PC-3 (cell line): ENCODE measurements at regions not wholly inside any gene's neighbourhood (a gene's known extent, or its start where the extent isn't known, plus 50 kb on each side); places are given as distances from the start of the nearest gene placed in this dataset.

Source experiments
- ATAC-seq: fragments of 200-7000 bp; cut with Tn5 transposase; 2 replicates; pipeline ENCODE4 v1.9.1; 2020; ENCODE audit warnings: mild to moderate bottlenecking, moderate library complexity
- BruUV-seq: library from RNA; stranded (reverse); fragments of 400-500 nt; replicated peaks from 2 replicates; lab custom pipeline; 2021; lab: Mats Ljungman, UMichigan
- CTCF ChIA-PET: fragments of 300-600 bp; sonication (Branson Sonifier 250); formaldehyde crosslinking; loops from one replicate; lab custom pipeline; 2022; ENCODE audit warnings: antibody characterized with exemption; lab: Charles Lee
- POLR2A ChIA-PET: fragments of 300-600 bp; sonication (Branson Sonifier 250); formaldehyde crosslinking; loops from one replicate; lab custom pipeline; 2022; ENCODE audit warnings: antibody characterized with exemption; ENCODE audit not compliant: unreplicated experiment; lab: Charles Lee
- DNase-seq: peaks from one replicate; pipeline ENCODE4 v3.0.0-alpha.2; 2015
- H2AFZ ChIP-seq: fragments of 300-600 bp; sonication (generic); 2 replicates; pipeline ENCODE4 v1.6.0; 2016; ENCODE audit warnings: antibody characterized with exemption, low read length
- H3F3A ChIP-seq: fragments of 300-600 bp; sonication (generic); one replicate; pipeline ENCODE4 v1.6.0; 2017; ENCODE audit warnings: antibody characterized with exemption, low read length, control low read depth, mild to moderate bottlenecking; ENCODE audit not compliant: unreplicated experiment
- H3K27ac ChIP-seq: fragments of 300-600 bp; sonication (generic); 2 replicates; pipeline ENCODE4 v1.5.1; 2016; ENCODE audit warnings: mild to moderate bottlenecking, low read length
- H3K27me3 ChIP-seq: fragments of 300-600 bp; sonication (generic); 2 replicates; pipeline ENCODE4 v1.6.1; 2016; ENCODE audit warnings: low read length, mixed read lengths
- H3K36me3 ChIP-seq: fragments of 300-600 bp; sonication (generic); 2 replicates; pipeline ENCODE4 v1.6.1; 2016; ENCODE audit warnings: low read depth, mixed run types, low read length, mixed read lengths
- H3K4me1 ChIP-seq: fragments of 300-600 bp; sonication (generic); 2 replicates; pipeline ENCODE4 v1.5.1; 2016; ENCODE audit warnings: low read length; ENCODE audit not compliant: insufficient read depth
- H3K4me2 ChIP-seq: fragments of 300-600 bp; sonication (generic); 2 replicates; pipeline ENCODE4 v1.6.0; 2016; ENCODE audit warnings: low read length
- H3K4me3 ChIP-seq: fragments of 300-600 bp; sonication (generic); 2 replicates; pipeline ENCODE4 v1.5.1; 2016; ENCODE audit warnings: mild to moderate bottlenecking, low read length, mixed read lengths
- H3K79me2 ChIP-seq: fragments of 300-600 bp; sonication (generic); 2 replicates; pipeline ENCODE4 v1.6.1; 2017; ENCODE audit warnings: low read length, mixed read lengths
- H3K9ac ChIP-seq: fragments of 300-600 bp; sonication (generic); 2 replicates; pipeline ENCODE4 v1.6.0; 2016; ENCODE audit warnings: mild to moderate bottlenecking, low read length
- H3K9me2 ChIP-seq: fragments of 300-600 bp; sonication (generic); replicated peaks from 2 replicates; pipeline ENCODE4 v1.6.1; 2016; ENCODE audit warnings: mixed run types, low read length, mixed read lengths
- H3K9me3 ChIP-seq: fragments of 300-600 bp; sonication (generic); 2 replicates; pipeline ENCODE4 v1.6.1; 2016; ENCODE audit warnings: low read length, mixed read lengths
- H4K20me1 ChIP-seq: fragments of 300-600 bp; sonication (generic); 2 replicates; pipeline ENCODE4 v1.6.1; 2016; ENCODE audit warnings: low read length, mixed read lengths
- EZH2 ChIP-seq: fragments of 300-600 bp; sonication (generic); IDR thresholded peaks from one replicate; pipeline ENCODE4 v1.6.1; 2017; ENCODE audit warnings: antibody characterized with exemption, mild to moderate bottlenecking, low read length; ENCODE audit not compliant: unreplicated experiment
- EZH2phosphoT487 ChIP-seq: fragments of 300-600 bp; sonication (generic); IDR thresholded peaks from 2 replicates; pipeline ENCODE4 v1.6.1; 2018; ENCODE audit warnings: mild to moderate bottlenecking, antibody characterized with exemption, low read length, borderline replicate concordance
- intact Hi-C: fragments of 100-400 bp; cut with micrococcal nuclease; formaldehyde crosslinking; loops from 2 replicates; pipeline ENCODE4 v1.9.0; 2023
- TF ChIP-seq, protein P1 (sequence below): fragments of 300-600 bp; sonication (generic); conservative IDR thresholded peaks from 2 replicates; pipeline ENCODE4 v1.5.1; 2017; ENCODE audit warnings: antibody characterized with exemption, low read depth, mild to moderate bottlenecking, low read length

DNA sequence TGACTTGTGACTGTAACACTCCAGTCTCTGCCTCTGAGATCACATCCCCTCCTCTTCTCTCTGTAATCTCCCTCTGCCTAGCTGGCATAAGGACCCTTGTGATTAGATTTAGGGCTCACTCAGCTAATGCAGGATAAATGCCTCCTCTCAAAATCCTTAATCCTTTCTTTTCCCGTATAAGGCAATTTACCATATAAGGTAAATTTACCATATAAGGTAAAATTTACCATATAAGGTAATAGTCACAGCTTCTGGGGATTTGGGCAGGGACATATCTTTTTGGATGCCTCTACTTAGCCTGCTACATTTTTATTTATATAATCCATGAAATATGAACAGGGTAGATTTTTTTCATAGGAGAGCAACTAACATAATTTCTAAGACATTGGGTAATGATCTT, 318.0 kb upstream of the PUM3 start:
- Histone ChIP-seq H3K9ac (no peak overlapping the region), H3K27me3 (peaks cover 21% of the 10 kb centered on the region), H4K20me1 (no peaks in the 10 kb centered on the region), H3K4me1 (no peaks in the 10 kb centered on the region), H3K4me2 (no peak overlapping the region), H3K79me2 (no peaks in the 10 kb centered on the region), H3F3A (no peaks in the 10 kb centered on the region), H3K27ac (no peak overlapping the region), H3K4me3 (no peak overlapping the region), H2AFZ (no peak overlapping the region), H3K9me2 (no peaks in the 10 kb centered on the region), H3K36me3 (no peaks in the 10 kb centered on the region), H3K9me3 (no peaks in the 10 kb centered on the region)
- intact Hi-C loops, result no loop called here
- no peak for ATAC-seq
- BruUV-seq, result no TSS peak
- ChIA-PET CTCF (no interaction called here), POLR2A (no interaction called here)
- TF ChIP-seq EZH2phosphoT487 (no peak), EZH2 (no peak)
- DNase-seq, result no peak

DNA sequence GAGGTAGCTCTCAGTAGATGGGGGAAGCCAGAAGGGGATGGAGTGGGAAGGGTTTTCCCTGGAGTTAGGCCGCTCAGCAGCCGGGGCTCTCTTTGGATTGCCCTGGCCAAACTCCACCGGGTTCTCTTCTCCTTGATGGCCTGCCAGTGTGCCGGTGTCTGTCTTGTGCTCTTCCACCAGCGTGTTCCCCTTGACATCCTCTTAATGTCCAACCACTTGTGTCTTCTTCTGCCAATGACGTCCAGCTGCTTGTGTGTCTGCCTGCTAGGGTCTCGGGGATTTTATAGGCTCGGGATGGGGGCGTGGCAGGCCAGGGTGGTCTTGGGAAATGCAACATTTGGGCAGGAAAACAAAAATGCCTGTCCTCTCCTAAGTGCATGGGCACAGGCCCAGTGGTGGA, 313.1 kb upstream of the PUM3 start:
- Histone ChIP-seq H3K27me3 (peaks cover 16% of the 10 kb centered on the region; the same call in 1 of the 2 replicates), H2AFZ (no peak overlapping the region), H3K4me1 (no peaks in the 10 kb centered on the region), H3K4me3 (no peak overlapping the region), H3K4me2 (no peak overlapping the region), H3K9ac (no peak overlapping the region), H3K9me2 (no peaks in the 10 kb centered on the region), H3K79me2 (no peaks in the 10 kb centered on the region), H3F3A (no peaks in the 10 kb centered on the region), H3K27ac (no peak overlapping the region), H3K36me3 (no peaks in the 10 kb centered on the region), H3K9me3 (no peaks in the 10 kb centered on the region), H4K20me1 (no peaks in the 10 kb centered on the region)
- intact Hi-C loops, result no loop called here
- ATAC-seq, result no peak
- BruUV-seq, result no TSS peak
- CTCF ChIA-PET, result no interaction called here
- POLR2A ChIA-PET, result no interaction called here
- no peak for DNase-seq
- TF ChIP-seq EZH2 (no peak), EZH2phosphoT487 (no peak)
- TF ChIP-seq, protein P1, sequence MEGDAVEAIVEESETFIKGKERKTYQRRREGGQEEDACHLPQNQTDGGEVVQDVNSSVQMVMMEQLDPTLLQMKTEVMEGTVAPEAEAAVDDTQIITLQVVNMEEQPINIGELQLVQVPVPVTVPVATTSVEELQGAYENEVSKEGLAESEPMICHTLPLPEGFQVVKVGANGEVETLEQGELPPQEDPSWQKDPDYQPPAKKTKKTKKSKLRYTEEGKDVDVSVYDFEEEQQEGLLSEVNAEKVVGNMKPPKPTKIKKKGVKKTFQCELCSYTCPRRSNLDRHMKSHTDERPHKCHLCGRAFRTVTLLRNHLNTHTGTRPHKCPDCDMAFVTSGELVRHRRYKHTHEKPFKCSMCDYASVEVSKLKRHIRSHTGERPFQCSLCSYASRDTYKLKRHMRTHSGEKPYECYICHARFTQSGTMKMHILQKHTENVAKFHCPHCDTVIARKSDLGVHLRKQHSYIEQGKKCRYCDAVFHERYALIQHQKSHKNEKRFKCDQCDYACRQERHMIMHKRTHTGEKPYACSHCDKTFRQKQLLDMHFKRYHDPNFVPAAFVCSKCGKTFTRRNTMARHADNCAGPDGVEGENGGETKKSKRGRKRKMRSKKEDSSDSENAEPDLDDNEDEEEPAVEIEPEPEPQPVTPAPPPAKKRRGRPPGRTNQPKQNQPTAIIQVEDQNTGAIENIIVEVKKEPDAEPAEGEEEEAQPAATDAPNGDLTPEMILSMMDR, result no peak

DNA sequence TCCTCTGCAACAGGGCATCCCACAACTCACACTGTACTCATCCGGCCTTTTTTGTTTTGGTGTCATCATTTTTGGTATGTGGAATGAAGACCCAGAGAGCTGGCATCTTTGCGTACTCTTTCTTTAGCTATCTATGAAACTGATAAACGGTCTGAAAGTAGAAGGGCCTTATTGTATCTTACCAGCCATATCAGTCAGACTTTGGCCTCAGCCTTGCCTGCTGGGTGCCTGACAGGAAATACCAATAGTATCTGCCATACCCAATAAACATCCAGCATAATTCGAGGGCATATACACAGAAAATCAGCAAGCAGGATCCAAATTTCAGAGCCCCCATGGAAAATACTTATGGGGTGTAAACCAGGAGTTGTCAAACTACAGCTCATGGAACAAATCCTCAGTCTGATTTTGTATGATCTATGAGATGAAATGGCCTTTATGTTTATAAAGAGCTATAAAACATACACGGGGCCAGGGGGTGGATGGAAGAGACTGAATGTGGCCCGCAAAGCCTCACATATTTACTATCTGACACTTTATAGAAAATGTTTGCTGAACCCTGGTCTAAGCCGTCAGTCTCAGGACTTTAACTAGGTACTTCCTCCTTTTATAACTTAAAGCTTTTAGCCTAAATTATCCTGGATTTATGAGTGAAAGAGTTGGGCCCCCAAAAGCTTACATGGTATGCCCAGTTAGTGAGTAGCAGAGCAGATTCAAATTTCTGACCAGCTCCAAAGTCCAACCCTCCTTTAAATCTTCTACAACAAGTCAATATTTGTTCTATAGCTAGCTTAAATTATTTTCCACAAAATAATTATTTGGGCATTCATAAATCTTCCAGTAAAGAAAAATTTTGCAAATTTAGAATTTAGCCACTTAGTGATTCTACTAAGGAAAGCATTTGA, 308.0 kb upstream of the PUM3 start:
- intact Hi-C loops, result no loop called here
- H3K4me3 ChIP-seq, result no peak overlapping the region
- H3K27me3 ChIP-seq, result peaks cover 23% of the 10 kb centered on the region
- no peak overlapping the region for H3K27ac ChIP-seq
- no peak for DNase-seq
- no peak overlapping the region for H2AFZ ChIP-seq
- no peaks in the 10 kb centered on the region for H3K9me3 ChIP-seq
- ATAC-seq, result no peak
- H4K20me1 ChIP-seq, result no peaks in the 10 kb centered on the region
- BruUV-seq, result no TSS peak
- H3K36me3 ChIP-seq, result no peaks in the 10 kb centered on the region
- no peaks in the 10 kb centered on the region for H3K4me1 ChIP-seq
- no peaks in the 10 kb centered on the region for H3K9me2 ChIP-seq
- TF ChIP-seq EZH2phosphoT487 (no peak), EZH2 (no peak)
- TF ChIP-seq, protein P1, result no peak
- no peaks in the 10 kb centered on the region for H3K79me2 ChIP-seq
- ChIA-PET CTCF (no interaction called here), POLR2A (no interaction called here)
- H3K4me2 ChIP-seq, result no peak overlapping the region
- H3F3A ChIP-seq, result no peaks in the 10 kb centered on the region
- no peak overlapping the region for H3K9ac ChIP-seq
